Spinal cord (tissue), 9 donors: ENCODE measurements at regions not wholly inside any gene's neighbourhood (a gene's known extent, or its start where the extent isn't known, plus 50 kb on each side); places are given as distances from the start of the nearest gene placed in this dataset.

Experiments used
- DNase-seq, 6 donors: peaks; one replicate each; pipeline versions ENCODE4 v3.0.0 to v3.0.0-alpha.2; 2013 to 2015; ENCODE audit warnings: low spot score in 6 of 6, low read depth in 4 of 6
- H3K27ac ChIP-seq: one replicate; pipeline ENCODE4 v1.5.1; 2013; ENCODE audit warnings: low read depth, low read length, control low read depth
- H3K27me3 ChIP-seq: one replicate; pipeline ENCODE4 v1.6.1; 2013; ENCODE audit warnings: low read length; ENCODE audit not compliant: control insufficient read depth, insufficient read depth
- H3K36me3 ChIP-seq: one replicate; pipeline ENCODE4 v1.6.1; 2013; ENCODE audit warnings: low read length; ENCODE audit not compliant: control insufficient read depth, insufficient read depth
- H3K4me1 ChIP-seq: one replicate; pipeline ENCODE4 v1.6.1; 2013; ENCODE audit warnings: low read length; ENCODE audit not compliant: control insufficient read depth, insufficient read depth
- H3K4me3 ChIP-seq: one replicate; pipeline ENCODE4 v1.5.1; 2013; ENCODE audit warnings: low read depth, low read length, control low read depth
- H3K9me3 ChIP-seq: one replicate; pipeline ENCODE4 v1.6.1; 2013; ENCODE audit warnings: low read length; ENCODE audit not compliant: control insufficient read depth, insufficient read depth
- WGBS: methylation state at CpG from one replicate; pipeline ENCODE4 v1.1.5; 2013; ENCODE audit warnings: missing lambda C conversion rate; ENCODE audit not compliant: insufficient coverage; 5-methylcytosine and 5-hydroxymethylcytosine counted together
- donor health status: healthy.

DNA sequence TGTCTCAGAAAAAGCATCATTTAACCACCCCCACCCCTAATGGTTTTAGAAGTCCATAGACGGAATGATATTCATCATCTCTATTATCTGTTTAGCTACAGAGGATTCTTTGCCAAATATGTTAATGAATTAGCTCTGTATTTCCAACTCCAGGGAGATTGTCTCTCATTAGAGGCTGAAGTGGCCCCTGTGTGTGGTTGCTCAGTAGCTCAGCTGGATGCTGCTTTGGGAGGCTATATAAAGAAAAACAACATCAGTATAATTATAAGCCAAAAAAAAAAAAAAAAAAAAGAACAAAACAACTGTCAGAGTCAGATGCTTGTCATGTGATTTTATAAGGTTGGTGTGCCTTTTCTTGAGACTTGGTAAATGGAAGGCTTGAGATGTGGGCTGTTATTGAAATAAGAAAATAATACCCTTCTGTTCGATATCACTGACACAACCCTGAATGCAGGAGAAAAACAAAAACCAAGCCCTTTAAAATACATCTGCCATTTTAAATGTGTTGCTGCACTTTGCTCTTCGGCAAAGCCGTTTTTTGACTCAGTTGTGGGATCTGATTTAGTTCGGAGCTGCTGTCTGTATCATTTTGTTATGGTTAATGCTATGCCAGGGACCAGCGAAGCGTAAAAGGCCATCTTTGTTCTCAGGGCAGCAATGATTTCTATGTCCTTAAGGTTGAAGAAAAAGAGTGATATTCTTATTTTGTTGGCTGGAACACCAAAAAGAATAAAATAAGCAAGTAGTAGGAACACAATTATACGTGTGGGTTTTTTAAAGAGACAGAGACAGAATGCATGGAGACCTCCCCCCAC lies 422.6 kb downstream of the QKI start:
- Histone ChIP-seq H3K4me3 (peak overlapping the region; percentile 38), H3K27ac (peak overlapping the region; percentile 92), H3K36me3 (no peaks in the 10 kb centered on the region), H3K9me3 (peaks cover 3% of the 10 kb centered on the region), H3K4me1 (peaks cover 17% of the 10 kb centered on the region), H3K27me3 (no peaks in the 10 kb centered on the region)
- DNase-seq: peak in 5 of 6 donors; percentile 46 to 86 (median 49)
- 22% methylated on average over 5 of the region's 8 CpGs for WGBS

DNA sequence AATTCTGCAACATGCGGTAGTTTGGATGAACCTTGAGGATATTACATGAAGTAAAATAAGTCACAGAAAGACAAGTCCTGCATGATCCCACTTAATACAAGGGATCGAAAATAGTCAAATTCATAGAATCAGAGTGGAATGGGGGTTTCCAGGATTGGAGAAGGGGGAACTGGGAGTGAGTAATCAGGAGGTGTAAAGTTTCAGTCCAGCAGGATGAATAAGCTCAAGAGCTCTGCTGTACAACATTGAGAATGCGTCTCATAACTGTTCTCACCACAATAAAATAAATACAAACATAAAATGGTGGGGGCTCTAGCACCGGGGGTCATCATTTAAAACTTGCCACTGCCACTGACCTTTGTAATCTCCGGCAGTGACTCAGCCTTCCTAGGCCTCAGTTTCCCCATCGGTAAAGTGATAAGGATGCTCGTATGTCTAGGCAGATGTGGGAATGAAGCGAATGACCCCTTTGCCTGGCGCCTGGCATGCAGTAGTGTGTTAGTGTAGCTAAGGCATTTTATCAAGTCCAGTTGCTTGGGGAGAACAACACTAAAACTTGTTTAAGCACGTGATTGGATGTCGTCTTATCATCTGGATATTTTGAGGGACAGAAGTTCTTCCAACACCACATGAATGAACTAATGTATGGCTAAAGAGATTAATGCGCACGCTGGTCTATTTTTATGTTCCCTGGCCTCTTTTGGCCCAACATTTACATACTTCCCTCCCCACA lies 421.1 kb downstream of the QKI start:
- DNase-seq: no peak
- WGBS: 79% methylated on average over 8 of the region's 13 CpGs
- no peaks in the 10 kb centered on the region for H3K27me3 ChIP-seq

DNA sequence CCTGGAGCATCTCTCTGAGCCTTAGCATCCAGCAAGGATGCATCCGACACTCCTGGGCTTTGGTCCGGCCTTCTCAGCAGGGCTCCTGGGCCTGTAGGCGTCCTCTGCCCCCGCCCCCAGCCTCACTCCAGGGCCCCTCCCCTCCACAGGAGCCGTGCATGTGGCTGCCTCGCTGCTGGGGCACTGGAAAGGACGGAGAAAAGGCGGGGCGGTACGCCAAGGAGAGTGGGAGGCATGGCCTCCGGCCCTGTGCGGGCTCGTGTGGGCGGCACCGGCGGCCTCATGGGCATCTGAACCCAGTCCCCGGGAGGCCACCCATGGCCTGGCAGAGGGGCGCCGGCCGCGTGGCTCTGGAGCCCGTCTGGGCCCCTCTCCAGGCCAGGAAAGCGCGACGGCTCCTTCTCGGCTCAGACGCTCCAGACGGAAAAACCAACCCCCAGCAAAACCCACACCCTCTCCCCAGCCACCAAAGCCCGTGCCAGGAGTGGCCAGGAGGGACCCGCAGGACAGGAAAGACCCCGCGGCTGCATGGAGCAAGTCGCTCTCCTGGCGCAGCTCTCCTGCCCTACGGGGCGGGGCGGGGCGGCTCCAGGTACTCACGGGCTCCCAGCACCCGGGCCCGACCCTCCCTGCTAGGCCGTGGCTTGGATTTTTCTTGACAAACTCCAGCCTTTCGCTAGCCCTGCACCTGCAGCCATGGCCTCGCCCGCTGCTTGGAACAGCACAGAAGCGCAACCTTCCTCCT lies 419.9 kb downstream of the QKI start:
- Histone ChIP-seq H3K36me3 (no peaks in the 10 kb centered on the region), H3K9me3 (no peaks in the 10 kb centered on the region), H3K4me3 (no peak overlapping the region), H3K27ac (no peak overlapping the region), H3K27me3 (no peaks in the 10 kb centered on the region), H3K4me1 (peaks cover 17% of the 10 kb centered on the region)
- no peak for DNase-seq
- WGBS: 91% methylated on average over 43 of the region's 46 CpGs

More for the DNA sequence above, 421.1 kb downstream of the QKI start:
- no peak overlapping the region for H3K27ac ChIP-seq
- no peaks in the 10 kb centered on the region for H3K36me3 ChIP-seq
- peaks cover 17% of the 10 kb centered on the region for H3K4me1 ChIP-seq
- H3K9me3 ChIP-seq: no peaks in the 10 kb centered on the region
- no peak overlapping the region for H3K4me3 ChIP-seq

DNA sequence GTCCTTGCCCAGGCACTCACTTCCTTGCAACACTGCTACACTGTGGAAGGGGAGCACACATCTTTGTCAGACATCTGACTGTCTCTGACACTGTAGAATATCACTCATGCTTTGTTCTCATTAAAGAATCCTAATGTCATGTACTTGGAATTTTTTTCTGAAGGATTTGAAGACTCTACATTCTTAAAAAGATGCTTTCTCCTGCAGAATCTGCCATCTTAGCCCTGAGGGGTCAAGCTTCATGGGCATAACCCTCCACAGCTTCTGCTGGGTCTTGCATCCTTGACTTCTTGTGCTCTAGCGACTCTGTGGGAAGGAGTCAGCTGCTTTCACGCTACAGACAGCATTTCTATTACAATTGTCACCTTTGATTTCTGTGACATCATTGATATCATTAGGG lies 417.2 kb downstream of the QKI start:
- Histone ChIP-seq H3K27ac (no peak overlapping the region), H3K36me3 (no peaks in the 10 kb centered on the region), H3K27me3 (no peaks in the 10 kb centered on the region), H3K4me3 (no peak overlapping the region), H3K9me3 (no peaks in the 10 kb centered on the region), H3K4me1 (peaks cover 10% of the 10 kb centered on the region)
- WGBS: no CpG with 5 or more reads among the region's 2 CpGs
- no peak for DNase-seq

- WGBS: 65% methylated on average over 2 of the region's 4 CpGs
These were observed 416.1 kb downstream of the QKI start for GRCh38 chr6:163830641-163831040.

DNA sequence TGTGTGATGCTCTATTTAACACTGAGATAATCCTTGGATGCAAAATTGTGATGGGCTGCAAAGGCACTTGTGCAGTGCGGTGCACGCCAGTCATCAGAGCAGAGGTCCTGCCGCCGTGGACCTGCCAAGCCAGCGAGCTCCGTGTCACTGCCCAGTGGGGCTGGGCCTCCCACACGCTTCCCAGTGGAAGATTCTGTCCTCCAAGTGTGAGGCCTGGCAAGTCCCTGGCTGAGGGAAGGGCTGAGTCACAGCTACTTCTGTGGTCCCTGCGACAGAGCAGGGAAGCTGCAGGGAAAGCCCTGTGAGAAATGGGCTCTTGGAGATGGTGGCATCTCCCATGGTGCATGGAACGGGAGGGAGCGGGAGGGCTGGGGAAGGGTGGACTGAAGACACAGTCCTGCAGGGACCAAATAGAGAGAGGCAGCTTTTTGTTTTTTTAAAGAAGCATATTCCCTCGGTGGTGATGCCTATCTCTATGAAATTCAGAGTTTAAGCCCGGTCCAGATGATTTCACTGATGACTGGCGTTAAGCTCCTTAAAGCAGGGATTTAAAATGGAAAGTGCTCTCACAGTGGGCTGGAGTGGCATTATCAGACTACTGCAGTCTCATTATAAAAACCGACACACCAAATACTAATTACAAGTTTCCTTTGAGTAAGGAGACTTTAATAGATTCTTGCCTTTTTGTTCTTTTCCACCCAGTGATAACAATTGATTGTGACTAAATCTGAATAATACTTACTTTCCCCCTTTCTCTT lies 413.7 kb downstream of the QKI start:
- Histone ChIP-seq H3K27ac (no peak overlapping the region), H3K4me1 (peaks cover 5% of the 10 kb centered on the region), H3K9me3 (no peaks in the 10 kb centered on the region), H3K36me3 (no peaks in the 10 kb centered on the region), H3K27me3 (no peaks in the 10 kb centered on the region), H3K4me3 (no peak overlapping the region)
- 64% methylated on average over 10 of the region's 14 CpGs for WGBS
- no peak for DNase-seq

More at GRCh38 chr6:163830641-163831040, 416.1 kb downstream of the QKI start:
- no peak for DNase-seq
- peaks cover 5% of the 10 kb centered on the region for H3K4me1 ChIP-seq
- H3K36me3 ChIP-seq: no peaks in the 10 kb centered on the region
- no peak overlapping the region for H3K27ac ChIP-seq
- no peaks in the 10 kb centered on the region for H3K27me3 ChIP-seq
- no peaks in the 10 kb centered on the region for H3K9me3 ChIP-seq
- no peak overlapping the region for H3K4me3 ChIP-seq

DNA sequence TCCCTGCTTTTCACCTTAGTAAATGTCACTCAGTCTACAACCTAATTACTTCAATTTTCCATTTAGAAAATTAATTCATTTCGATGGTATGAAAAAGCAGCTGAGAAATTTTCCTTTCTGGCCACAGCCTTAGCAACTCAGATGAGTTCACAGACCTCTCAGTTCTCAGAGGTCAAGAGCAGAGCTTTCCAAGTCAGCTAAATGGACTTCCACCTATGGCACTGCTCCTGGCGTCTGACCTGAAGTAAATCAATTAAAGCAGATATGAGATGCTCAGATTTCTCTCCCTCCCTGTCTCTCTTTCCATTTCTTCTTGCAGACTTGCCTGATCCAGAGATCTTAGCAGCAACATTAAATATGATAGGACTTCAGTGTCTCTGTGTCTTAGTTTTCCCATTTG lies 412.6 kb downstream of the QKI start:
- no peak for DNase-seq
- Histone ChIP-seq H3K27ac (no peak overlapping the region), H3K36me3 (no peaks in the 10 kb centered on the region), H3K9me3 (no peaks in the 10 kb centered on the region), H3K27me3 (no peaks in the 10 kb centered on the region), H3K4me3 (no peak overlapping the region), H3K4me1 (peaks cover 5% of the 10 kb centered on the region)
- 90% methylated on average over 1 of the region's 2 CpGs for WGBS

GRCh38 chr6:163826629-163827028 lies 412.1 kb downstream of the QKI start:
- Histone ChIP-seq H3K4me3 (no peak overlapping the region), H3K27ac (no peak overlapping the region), H3K4me1 (peaks cover 5% of the 10 kb centered on the region), H3K36me3 (no peaks in the 10 kb centered on the region), H3K9me3 (no peaks in the 10 kb centered on the region), H3K27me3 (no peaks in the 10 kb centered on the region)
- WGBS: 75% methylated on average over 2 of the region's 8 CpGs
- no peak for DNase-seq

DNA sequence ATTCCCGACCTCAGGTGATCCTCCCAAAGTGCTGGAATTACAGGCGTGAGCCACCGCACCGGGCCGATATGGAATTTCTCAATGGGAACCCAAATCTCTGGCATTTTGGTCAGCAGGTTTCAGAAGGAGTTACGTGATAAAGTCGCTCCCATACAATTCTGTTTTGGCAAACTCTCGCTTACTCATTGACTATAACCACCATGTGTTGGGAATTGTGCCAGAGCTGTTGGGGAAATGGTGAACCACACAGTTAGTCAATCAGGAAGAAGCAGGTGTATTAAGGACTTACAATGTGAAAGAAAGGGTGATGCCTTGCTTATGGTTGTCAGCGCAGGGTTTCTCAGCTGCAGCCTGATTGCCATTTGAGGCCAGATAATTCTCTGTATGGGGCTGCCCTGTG lies 410.5 kb downstream of the QKI start:
- Histone ChIP-seq H3K4me1 (peaks cover 9% of the 10 kb centered on the region), H3K9me3 (no peaks in the 10 kb centered on the region), H3K36me3 (no peaks in the 10 kb centered on the region), H3K4me3 (no peak overlapping the region), H3K27me3 (no peaks in the 10 kb centered on the region), H3K27ac (no peak overlapping the region)
- DNase-seq: no peak
- 96% methylated on average over 6 of the region's 9 CpGs for WGBS
